HFFc6 (cell line): ENCODE measurements at regions not wholly inside any gene's neighbourhood (a gene's known extent, or its start where the extent isn't known, plus 50 kb on each side); places are given as distances from the start of the nearest gene placed in this dataset.
"Not testable (repeated sequence)": the region's sequence is repeated elsewhere in the genome, so short reads cannot be mapped to it uniquely, and the experiment has no call there.

Source experiments
- DNase-seq: peaks from one replicate; pipeline ENCODE4 v3.0.0-alpha.2; 2018
- H3K27ac Mint-ChIP-seq: 2 replicates; pipeline ENCODE4 v1.8.0; 2020; ENCODE audit warnings: mild to moderate bottlenecking, mixed read lengths
- H3K27me3 Mint-ChIP-seq: 2 replicates; pipeline ENCODE4 v1.8.0; 2021; ENCODE audit warnings: mild to moderate bottlenecking, moderate library complexity, mixed read lengths; ENCODE audit not compliant: insufficient read depth
- H3K36me3 Mint-ChIP-seq: 2 replicates; pipeline ENCODE4 v1.8.0; 2021; ENCODE audit warnings: low read depth, mixed read lengths
- H3K4me1 Mint-ChIP-seq: 2 replicates; pipeline ENCODE4 v1.8.0; 2020; ENCODE audit warnings: low read depth, mixed read lengths
- H3K4me3 Mint-ChIP-seq: 2 replicates; pipeline ENCODE4 v1.8.0; 2020; ENCODE audit warnings: mild to moderate bottlenecking, moderate library complexity, mixed read lengths
- H3K9me3 Mint-ChIP-seq: 2 replicates; pipeline ENCODE4 v1.8.0; 2020; ENCODE audit warnings: mild to moderate bottlenecking, mixed read lengths
- TF ChIP-seq, protein P1 (sequence below): fragments of 200-600 bp; sonication (generic); IDR thresholded peaks from 2 replicates; pipeline ENCODE4 v1.5.0; 2021; ENCODE audit warnings: antibody characterized with exemption, mild to moderate bottlenecking

DNA sequence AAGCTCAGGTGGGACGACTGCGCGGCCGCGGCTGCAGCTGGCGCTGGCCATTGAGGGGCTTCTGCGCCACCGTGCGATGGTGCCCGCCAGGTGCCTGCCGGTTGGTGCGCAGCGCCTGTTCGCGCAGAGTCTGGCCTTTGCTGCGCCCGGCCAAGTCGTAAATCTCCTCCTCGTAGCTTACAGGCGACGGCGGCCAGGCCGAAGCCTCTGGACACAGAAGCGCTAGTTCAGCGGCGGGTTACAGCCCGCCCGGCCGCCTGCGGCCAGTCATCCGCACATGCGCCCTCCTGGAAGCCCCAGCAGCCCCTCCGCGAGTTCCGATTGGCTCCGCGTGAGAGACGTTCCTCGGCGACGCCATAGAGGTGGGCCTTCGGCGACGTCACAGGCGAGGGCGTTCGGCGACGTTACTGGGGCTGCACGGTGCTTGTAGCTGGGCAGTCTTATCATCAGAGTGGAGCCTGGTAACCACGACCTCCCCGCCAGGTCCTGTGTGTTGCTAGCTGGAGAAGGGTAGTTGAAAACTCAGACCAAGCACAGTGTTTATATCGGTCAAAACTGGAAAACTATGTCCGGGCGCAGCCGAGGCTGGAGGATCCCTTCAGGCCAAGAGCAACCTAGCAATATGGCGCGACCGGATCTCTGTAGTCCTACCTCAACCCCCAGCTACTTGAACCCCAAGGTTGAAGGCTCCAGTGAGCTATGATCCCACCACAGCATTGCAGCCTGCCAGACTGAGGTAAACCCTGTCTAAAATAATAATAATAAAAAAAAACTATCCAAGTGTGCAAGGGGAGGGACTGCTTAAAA, 265.7 kb downstream of the OR4C45 start:
- no peak overlapping the region for H3K27ac Mint-ChIP-seq
- no peaks in the 10 kb centered on the region for H3K36me3 Mint-ChIP-seq
- peaks cover 16% of the 10 kb centered on the region for H3K9me3 Mint-ChIP-seq
- H3K27me3 Mint-ChIP-seq, result no peaks in the 10 kb centered on the region
- no peaks in the 10 kb centered on the region for H3K4me1 Mint-ChIP-seq
- H3K4me3 Mint-ChIP-seq, result no peak overlapping the region
- TF ChIP-seq, protein P1, sequence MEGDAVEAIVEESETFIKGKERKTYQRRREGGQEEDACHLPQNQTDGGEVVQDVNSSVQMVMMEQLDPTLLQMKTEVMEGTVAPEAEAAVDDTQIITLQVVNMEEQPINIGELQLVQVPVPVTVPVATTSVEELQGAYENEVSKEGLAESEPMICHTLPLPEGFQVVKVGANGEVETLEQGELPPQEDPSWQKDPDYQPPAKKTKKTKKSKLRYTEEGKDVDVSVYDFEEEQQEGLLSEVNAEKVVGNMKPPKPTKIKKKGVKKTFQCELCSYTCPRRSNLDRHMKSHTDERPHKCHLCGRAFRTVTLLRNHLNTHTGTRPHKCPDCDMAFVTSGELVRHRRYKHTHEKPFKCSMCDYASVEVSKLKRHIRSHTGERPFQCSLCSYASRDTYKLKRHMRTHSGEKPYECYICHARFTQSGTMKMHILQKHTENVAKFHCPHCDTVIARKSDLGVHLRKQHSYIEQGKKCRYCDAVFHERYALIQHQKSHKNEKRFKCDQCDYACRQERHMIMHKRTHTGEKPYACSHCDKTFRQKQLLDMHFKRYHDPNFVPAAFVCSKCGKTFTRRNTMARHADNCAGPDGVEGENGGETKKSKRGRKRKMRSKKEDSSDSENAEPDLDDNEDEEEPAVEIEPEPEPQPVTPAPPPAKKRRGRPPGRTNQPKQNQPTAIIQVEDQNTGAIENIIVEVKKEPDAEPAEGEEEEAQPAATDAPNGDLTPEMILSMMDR, result no peak
- no peak for DNase-seq

DNA sequence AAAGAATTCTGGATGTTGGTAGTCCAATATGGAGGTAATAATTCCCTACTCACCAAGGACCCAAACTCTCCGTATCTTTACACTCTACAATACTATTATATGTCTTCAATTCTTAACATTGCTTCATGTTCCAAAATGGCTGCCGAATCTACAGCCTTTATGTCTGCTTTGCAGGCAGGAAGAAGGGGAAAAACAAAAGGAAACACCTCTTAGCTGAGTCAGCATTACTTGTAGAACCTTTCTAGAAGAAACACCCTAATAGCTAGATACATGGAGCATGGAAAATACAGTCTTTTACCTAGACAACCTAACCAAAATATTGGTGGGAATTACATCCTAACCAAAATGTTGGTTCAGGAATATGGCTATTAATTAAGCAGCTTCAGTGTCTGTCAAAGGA, 298.0 kb downstream of the OR4C45 start:
- peaks cover 71% of the 10 kb centered on the region for H3K9me3 Mint-ChIP-seq
- not testable (repeated sequence) for H3K27ac Mint-ChIP-seq, H3K4me1 Mint-ChIP-seq, H3K4me3 Mint-ChIP-seq, H3K27me3 Mint-ChIP-seq, H3K36me3 Mint-ChIP-seq, DNase-seq

DNA sequence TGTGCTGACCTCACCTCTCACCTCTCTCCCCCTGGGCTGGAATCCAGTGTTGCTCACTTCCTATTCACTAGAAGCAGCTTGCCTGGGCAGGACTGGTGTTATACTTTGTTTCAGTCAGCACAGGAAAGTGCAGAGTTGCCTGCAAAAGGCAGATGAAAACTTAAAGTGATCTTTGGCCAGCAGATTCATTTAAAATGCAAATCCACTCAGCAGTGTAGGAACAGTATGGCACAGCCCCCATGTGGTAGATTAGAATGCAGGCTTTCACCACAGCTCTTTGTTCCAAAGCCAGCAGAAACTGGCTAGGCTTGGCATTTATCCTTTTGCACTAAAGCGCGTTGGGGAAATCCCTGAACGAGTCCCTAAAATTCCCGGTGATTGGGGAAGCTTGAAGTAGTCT, 301.2 kb downstream of the OR4C45 start:
- no peak overlapping the region for H3K27ac Mint-ChIP-seq
- no peaks in the 10 kb centered on the region for H3K4me1 Mint-ChIP-seq
- TF ChIP-seq, protein P1, result no peak
- no peak overlapping the region for H3K4me3 Mint-ChIP-seq
- peaks cover 66% of the 10 kb centered on the region for H3K9me3 Mint-ChIP-seq
- no peak for DNase-seq
- no peaks in the 10 kb centered on the region for H3K27me3 Mint-ChIP-seq
- H3K36me3 Mint-ChIP-seq, result no peaks in the 10 kb centered on the region; the same call in 1 of the 2 replicates

DNA sequence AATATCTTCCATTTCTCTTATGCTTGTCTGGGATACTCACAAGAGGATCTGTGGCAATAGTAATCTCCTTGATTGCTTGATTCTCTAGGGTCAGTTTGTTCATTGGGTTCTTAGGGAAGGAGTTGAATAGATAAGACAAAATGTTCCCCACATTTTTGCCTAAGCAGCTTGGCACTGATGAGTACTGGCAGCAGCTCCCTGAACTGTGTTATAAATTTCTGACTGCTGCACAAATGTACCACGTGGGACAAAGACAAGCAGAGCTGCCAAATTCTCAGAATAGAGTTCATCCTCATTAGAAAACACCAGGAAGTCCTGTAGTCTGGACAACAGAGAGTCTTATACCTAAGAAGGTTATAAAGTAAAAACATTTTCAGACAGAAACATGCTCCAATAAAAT, 304.8 kb downstream of the OR4C45 start:
- peaks cover 75% of the 10 kb centered on the region for H3K9me3 Mint-ChIP-seq
- not testable (repeated sequence) for H3K4me3 Mint-ChIP-seq, H3K27ac Mint-ChIP-seq, DNase-seq, H3K36me3 Mint-ChIP-seq, H3K4me1 Mint-ChIP-seq, H3K27me3 Mint-ChIP-seq

DNA sequence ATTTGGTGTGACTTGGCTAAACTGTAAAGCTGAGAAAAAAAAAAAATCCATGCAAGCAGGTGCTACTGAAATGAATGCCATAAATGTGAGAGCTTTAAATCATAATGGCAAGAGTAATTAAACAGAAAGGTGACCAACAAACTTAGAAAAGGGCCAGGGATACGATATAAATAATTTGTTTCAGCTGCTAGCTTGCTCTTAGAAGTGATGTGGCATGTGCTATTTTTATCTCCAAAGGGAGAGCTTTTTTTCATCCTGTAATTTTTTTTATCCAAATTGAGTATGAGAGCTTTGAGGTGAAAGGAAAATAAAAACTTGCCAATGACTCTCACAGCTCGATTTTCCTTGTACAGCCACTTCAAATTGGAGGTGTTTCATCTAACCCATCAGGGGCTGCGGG, 315.3 kb downstream of the OR4C45 start:
- H3K36me3 Mint-ChIP-seq, H3K4me1 Mint-ChIP-seq, H3K9me3 Mint-ChIP-seq, H3K4me3 Mint-ChIP-seq, H3K27ac Mint-ChIP-seq, H3K27me3 Mint-ChIP-seq, DNase-seq: not testable (repeated sequence)

DNA sequence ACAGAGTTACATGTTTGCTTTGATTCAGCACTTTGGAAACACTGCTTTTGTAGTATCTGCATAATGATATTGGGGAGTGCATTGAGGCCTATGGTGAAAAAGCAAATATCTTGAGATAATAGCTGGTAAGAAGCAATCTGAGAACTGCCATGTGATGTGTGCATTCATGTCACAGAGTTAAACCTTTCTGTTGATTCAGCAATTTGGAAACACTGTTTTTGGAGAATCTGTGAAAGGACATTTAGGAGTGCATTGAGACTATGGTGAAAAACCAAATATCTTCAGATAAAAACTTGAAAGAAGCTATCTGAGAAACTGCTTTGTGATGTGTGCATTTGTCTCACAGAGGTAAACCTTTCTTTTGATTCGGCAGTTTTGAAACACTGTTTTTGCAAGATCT, 346.8 kb downstream of the OR4C45 start:
- Mint-ChIP-seq H3K27me3 (no peaks in the 10 kb centered on the region), H3K36me3 (peaks cover 7% of the 10 kb centered on the region), H3K27ac (no peak overlapping the region), H3K9me3 (peaks cover 76% of the 10 kb centered on the region), H3K4me1 (no peaks in the 10 kb centered on the region), H3K4me3 (no peak overlapping the region)
- DNase-seq, result no peak
- TF ChIP-seq, protein P1, result no peak

DNA sequence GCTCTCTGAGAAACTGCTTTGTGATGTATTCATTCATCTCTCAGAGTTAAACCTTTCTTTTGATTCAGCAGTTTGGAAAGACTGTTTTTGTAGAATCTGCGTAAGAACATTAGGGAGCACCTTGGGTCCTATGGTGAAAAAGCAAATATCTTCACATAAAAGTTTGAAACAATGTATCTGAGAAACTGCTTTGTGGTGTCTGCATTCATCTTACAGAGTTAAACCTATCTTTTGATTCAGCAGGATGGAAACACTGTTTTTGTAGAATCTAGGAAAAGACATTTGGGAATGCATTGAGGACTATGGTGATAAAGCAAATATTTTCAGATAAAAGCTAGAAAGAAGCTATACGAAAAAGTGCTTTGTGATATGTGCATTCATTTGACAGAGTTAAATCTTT, 361.3 kb downstream of the OR4C45 start:
- Mint-ChIP-seq H3K36me3 (peaks cover 14% of the 10 kb centered on the region), H3K4me1 (no peaks in the 10 kb centered on the region), H3K27me3 (no peaks in the 10 kb centered on the region), H3K27ac (no peak overlapping the region), H3K9me3 (peaks cover 88% of the 10 kb centered on the region), H3K4me3 (no peak overlapping the region)
- DNase-seq, result no peak
- TF ChIP-seq, protein P1, result no peak
